ENCODE measurements at regions not wholly inside any gene's neighbourhood (a gene's known extent, or its start where the extent isn't known, plus 50 kb on each side); places are given as distances from the start of the nearest gene placed in this dataset.

DNA sequence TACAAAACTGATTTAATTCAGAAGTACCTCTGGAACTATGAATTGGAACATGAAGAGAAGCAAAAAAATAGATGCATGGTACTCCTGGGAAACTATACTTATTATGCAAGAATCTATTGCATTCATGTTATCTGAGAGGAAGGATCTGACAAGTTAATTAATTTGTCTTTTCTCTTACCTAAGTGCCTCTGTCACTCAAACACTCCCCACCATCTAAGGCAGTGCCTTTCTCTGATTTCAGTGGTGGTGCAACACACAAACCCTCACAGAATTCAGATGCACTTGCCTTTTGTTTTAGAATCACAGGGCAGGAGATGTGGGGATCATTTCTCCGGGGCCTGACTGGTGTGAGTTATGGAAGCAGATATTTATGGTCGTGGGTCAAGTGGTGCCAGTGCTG, 52.5 kb upstream of the C9orf72 start:
- DNase-seq (ENCODE audit: insufficient read length, low spot score) (no peak), FAIRE-seq (no peak)
- TF ChIP-seq, protein P1, sequence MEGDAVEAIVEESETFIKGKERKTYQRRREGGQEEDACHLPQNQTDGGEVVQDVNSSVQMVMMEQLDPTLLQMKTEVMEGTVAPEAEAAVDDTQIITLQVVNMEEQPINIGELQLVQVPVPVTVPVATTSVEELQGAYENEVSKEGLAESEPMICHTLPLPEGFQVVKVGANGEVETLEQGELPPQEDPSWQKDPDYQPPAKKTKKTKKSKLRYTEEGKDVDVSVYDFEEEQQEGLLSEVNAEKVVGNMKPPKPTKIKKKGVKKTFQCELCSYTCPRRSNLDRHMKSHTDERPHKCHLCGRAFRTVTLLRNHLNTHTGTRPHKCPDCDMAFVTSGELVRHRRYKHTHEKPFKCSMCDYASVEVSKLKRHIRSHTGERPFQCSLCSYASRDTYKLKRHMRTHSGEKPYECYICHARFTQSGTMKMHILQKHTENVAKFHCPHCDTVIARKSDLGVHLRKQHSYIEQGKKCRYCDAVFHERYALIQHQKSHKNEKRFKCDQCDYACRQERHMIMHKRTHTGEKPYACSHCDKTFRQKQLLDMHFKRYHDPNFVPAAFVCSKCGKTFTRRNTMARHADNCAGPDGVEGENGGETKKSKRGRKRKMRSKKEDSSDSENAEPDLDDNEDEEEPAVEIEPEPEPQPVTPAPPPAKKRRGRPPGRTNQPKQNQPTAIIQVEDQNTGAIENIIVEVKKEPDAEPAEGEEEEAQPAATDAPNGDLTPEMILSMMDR (IDR thresholded peaks at IDR 0.05; ENCODE audit: insufficient read depth, missing control alignments), result no peak

DNA sequence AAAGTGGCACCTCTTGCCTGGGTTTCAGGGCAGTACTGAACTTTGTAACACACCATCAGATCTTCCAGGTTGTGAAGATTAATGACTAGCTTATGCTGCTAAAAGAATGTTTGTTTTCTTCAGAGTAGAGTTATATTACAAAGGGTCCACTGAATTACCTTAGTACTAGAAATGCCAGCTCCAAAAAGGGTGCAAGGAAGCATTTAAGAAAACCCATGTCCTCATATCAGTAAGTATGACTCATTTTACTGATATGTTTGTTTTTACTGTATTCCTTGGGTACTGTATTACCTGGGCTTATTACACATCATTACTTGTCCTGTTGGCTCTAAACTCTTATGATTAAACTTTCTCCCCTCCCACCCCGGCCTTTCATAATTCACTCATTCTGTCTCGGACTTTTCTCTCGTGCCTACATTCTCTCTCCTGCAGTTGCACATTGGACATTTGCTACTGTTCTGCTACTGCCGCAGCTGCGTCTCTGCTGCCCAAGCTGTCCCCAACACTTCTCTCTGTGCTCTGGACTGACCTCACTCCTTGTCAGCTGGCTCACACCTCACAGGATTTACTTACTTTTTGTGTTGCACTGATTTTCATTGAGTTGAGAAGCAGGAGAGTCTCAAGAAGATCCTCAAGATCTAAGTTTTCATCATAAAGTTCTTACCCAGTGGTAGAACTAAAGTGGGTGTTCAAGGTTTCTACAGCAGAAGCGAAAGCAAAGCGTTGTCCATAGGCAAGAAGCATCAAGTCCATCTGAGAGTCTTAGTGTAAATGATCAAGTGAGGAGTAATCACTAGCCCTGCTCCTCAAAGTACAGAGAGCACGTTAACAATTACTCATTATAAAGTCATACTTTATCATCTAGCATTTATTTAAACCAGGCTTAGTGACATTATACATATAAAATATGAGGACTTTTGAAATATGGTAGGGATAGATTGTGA, 53.2 kb upstream of the C9orf72 start:
- FAIRE-seq, result no peak
- DNase-seq (ENCODE audit: insufficient read length, low spot score), result no peak
- TF ChIP-seq, protein P1 (IDR thresholded peaks at IDR 0.05; ENCODE audit: insufficient read depth, missing control alignments), result no peak

DNA sequence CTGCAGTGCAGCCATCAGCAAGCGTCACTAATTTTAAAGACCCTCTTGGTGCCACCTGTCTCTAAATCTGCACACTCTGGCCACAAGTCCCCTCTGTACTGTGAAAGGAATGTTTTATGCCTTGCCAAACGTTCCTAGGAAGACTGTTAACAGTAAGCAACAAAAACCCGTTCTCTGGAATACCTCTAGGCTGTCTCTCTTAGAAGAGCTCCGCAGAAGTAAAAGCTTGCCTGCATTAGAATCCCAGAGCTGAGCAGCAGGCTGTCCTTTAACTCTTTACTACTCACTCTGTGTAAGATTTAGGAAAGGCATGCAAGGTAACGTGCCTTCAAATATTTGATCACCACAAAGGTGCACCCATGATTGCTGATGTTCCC, 53.9 kb upstream of the C9orf72 start:
- TF ChIP-seq, protein P1 (IDR thresholded peaks at IDR 0.05; ENCODE audit: insufficient read depth, missing control alignments), result no peak
- DNase-seq (ENCODE audit: insufficient read length, low spot score) (no peak), FAIRE-seq (no peak)

DNA sequence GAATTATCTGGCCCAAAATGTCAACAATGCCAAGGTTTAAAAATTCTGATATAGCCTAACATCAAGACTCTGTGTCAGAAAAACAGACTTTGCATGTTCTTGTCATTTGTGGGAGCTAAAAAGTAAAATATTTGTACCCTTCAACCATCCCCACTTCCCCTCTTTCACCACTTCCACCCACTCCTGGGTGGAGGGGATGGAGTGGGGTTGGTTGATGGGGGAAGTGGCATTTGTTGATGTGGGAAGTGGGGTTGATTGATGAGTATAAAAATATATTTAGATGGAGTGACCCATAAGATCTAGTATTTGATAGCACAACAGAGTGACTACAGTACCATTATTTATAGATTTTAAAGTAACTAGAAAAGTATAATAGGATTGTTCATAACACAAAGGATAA, 55.0 kb upstream of the C9orf72 start:
- no peak for FAIRE-seq
- TF ChIP-seq, protein P1 (IDR thresholded peaks at IDR 0.05; ENCODE audit: insufficient read depth, missing control alignments), result no peak
- DNase-seq (ENCODE audit: insufficient read length, low spot score), result no peak

DNA sequence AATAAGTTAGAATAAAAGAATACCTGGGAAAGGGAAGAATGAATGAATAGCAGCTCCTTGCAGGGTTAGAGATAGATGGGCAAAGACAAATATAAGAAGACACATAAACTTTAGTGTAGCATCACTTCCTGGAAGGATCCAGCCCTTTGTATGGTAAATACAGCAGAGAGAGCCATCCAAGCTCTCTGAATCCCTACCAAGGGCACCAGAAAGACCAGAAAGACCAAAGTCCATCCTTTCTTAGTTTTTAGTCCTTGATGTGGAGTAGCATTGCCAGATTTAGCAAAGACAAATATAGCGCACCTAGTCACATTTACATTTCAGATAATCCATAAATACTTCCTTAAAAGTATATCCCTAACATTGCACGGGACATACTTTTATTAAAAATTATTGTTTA, 56.1 kb upstream of the C9orf72 start:
- DNase-seq (ENCODE audit: insufficient read length, low spot score), result no peak
- TF ChIP-seq, protein P1 (IDR thresholded peaks at IDR 0.05; ENCODE audit: insufficient read depth, missing control alignments), result no peak
- FAIRE-seq, result no peak

DNA sequence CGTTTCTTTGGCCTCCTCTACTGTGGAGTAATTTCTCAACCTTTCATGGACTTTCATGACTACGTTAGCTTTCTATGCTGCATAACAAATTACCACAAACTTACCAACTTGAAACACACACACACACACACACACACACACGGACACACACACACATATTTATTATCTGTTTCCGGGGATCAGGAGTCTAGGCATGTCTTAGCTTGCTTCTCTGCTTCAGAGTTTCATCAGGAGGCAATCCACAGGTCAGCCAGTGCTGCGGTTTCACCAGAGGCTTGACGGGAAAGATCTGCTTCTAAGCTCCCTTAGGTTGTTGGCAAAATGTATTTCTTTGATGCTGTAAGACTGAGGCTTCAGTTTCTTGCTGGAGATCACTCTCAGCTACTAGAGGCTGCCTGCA, 59.0 kb upstream of the C9orf72 start:
- FAIRE-seq, result no peak
- no peak for DNase-seq (ENCODE audit: insufficient read length, low spot score)
- TF ChIP-seq, protein P1 (IDR thresholded peaks at IDR 0.05; ENCODE audit: insufficient read depth, missing control alignments), result no peak

DNA sequence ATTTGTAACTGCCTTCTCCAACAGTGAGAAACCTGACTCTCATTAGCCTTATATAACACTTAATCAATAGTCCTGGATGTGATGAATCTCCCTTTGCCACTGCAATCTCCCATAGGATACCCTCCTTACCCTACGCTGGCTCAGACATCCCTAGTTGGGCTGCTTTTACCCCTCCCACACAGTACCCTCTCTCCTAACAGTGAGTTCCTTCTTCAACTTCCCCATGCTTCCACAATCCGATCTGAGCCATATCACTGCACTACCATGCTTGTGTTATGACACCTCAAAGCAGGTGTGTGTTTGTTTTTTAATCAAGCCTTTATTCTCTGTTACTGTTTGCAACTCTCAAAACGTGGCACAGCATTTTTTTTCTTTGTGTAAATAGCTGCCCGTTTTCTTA, 60.5 kb upstream of the C9orf72 start:
- FAIRE-seq, result no peak
- TF ChIP-seq, protein P1 (IDR thresholded peaks at IDR 0.05; ENCODE audit: insufficient read depth, missing control alignments), result no peak
- no peak for DNase-seq (ENCODE audit: insufficient read length, low spot score)

Measured in D721Med (cell line).